ENCODE measurements at regions not wholly inside any gene's neighbourhood (a gene's known extent, or its start where the extent isn't known, plus 50 kb on each side); places are given as distances from the start of the nearest gene placed in this dataset.

GRCh38 chr6:145270464-145270863, 464.9 kb downstream of the EPM2A start:
- no peak for TF ChIP-seq CTCF (IDR thresholded peaks at IDR 0.05)
- TF ChIP-seq POLR2AphosphoS5 (IDR thresholded peaks at IDR 0.05), result no peak
- no peak for TF ChIP-seq POLR2A (IDR thresholded peaks at IDR 0.05)
- TF ChIP-seq EP300 (IDR thresholded peaks at IDR 0.05), result no peak

All from gastroesophageal sphincter (tissue), 3 donors.